Hepatocyte (in vitro differentiated cells): ENCODE measurements at regions not wholly inside any gene's neighbourhood (a gene's known extent, or its start where the extent isn't known, plus 50 kb on each side); places are given as distances from the start of the nearest gene placed in this dataset.

Experiments used
- DNase-seq: peaks from one replicate; pipeline ENCODE4 v3.0.0-alpha.2; 2016; ENCODE audit warnings: low spot score
- H2AFZ ChIP-seq: fragments of 200-600 bp; sonication (generic); 2 replicates; pipeline ENCODE4 v1.6.0; 2016; ENCODE audit warnings: antibody characterized with exemption, mild to moderate bottlenecking
- H3K27ac ChIP-seq: fragments of 200-600 bp; sonication (generic); 2 replicates; pipeline ENCODE4 v1.5.1; 2016; ENCODE audit warnings: mild to moderate bottlenecking
- H3K27me3 ChIP-seq: fragments of 200-600 bp; sonication (generic); 2 replicates; pipeline ENCODE4 v1.6.1; 2016
- H3K36me3 ChIP-seq: fragments of 200-600 bp; sonication (generic); replicated peaks from 2 replicates; pipeline ENCODE4 v1.5.1; 2016; ENCODE audit warnings: low read depth; ENCODE audit not compliant: insufficient read depth
- H3K4me1 ChIP-seq: fragments of 200-600 bp; sonication (generic); 2 replicates; pipeline ENCODE4 v1.5.1; 2016; ENCODE audit warnings: mild to moderate bottlenecking, moderate library complexity; ENCODE audit not compliant: insufficient read depth
- H3K4me2 ChIP-seq: fragments of 200-600 bp; sonication (generic); 2 replicates; pipeline ENCODE4 v1.6.0; 2016
- H3K4me3 ChIP-seq: fragments of 200-600 bp; sonication (generic); 2 replicates; pipeline ENCODE4 v1.5.1; 2016; ENCODE audit warnings: mild to moderate bottlenecking
- H3K79me2 ChIP-seq: fragments of 200-600 bp; sonication (generic); 2 replicates; pipeline ENCODE4 v1.6.0; 2017; ENCODE audit warnings: mild to moderate bottlenecking
- H3K9me2 ChIP-seq: fragments of 200-600 bp; sonication (generic); replicated peaks from 2 replicates; pipeline ENCODE4 v1.6.0; 2017; ENCODE audit warnings: mild to moderate bottlenecking; ENCODE audit not compliant: insufficient read depth
- H3K9me3 ChIP-seq: fragments of 200-600 bp; sonication (generic); 2 replicates; pipeline ENCODE4 v1.5.1; 2016; ENCODE audit warnings: low read depth, mild to moderate bottlenecking
- H4K20me1 ChIP-seq: fragments of 200-600 bp; sonication (generic); 2 replicates; pipeline ENCODE4 v1.6.0; 2016; ENCODE audit warnings: mild to moderate bottlenecking; ENCODE audit not compliant: insufficient read depth, poor library complexity, severe bottlenecking
- EZH2 ChIP-seq: fragments of 200-600 bp; sonication (generic); IDR thresholded peaks from 2 replicates; pipeline ENCODE4 v1.6.1; 2016; ENCODE audit warnings: antibody characterized with exemption, mild to moderate bottlenecking, borderline replicate concordance
- EZH2phosphoT487 ChIP-seq: fragments of 200-600 bp; sonication (generic); IDR thresholded peaks from one replicate; pipeline ENCODE4 v1.6.1; 2018; ENCODE audit warnings: antibody characterized with exemption, mild to moderate bottlenecking, low read depth, moderate library complexity; ENCODE audit not compliant: unreplicated experiment, severe bottlenecking
- WGBS: methylation state at CpG from one replicate; pipeline ENCODE4 v1.1.6; 2016; ENCODE audit warnings: low lambda C conversion rate; ENCODE audit errors: missing lambda C conversion rate; 5-methylcytosine and 5-hydroxymethylcytosine counted together
- TF ChIP-seq, protein P1 (sequence below): fragments of 200-600 bp; sonication (generic); IDR thresholded peaks from 2 replicates; pipeline ENCODE4 v1.5.1; 2016; ENCODE audit warnings: antibody characterized with exemption, mild to moderate bottlenecking; ENCODE audit not compliant: poor library complexity

DNA sequence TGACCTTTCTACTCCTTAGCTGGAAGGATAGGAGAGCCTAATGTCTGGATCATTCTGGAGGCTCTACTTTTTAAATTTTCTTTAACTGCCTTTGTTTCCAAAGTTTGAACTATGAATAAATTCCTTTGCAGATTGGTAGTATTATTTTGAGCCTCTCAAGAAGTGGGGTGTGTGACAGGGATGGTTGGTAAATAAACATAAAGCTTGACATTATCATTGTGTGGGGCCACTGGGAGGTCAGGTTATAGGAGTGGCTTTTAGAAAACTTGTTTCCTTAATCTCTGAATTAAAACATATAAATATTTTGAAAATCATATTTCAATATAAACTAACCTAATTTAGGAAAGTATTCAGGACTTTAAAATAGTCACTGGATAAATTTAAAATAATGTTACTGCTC is 89.3 kb downstream of the OTOL1 start:
- H3K27me3 ChIP-seq = no peaks in the 10 kb centered on the region
- TF ChIP-seq, protein P1, sequence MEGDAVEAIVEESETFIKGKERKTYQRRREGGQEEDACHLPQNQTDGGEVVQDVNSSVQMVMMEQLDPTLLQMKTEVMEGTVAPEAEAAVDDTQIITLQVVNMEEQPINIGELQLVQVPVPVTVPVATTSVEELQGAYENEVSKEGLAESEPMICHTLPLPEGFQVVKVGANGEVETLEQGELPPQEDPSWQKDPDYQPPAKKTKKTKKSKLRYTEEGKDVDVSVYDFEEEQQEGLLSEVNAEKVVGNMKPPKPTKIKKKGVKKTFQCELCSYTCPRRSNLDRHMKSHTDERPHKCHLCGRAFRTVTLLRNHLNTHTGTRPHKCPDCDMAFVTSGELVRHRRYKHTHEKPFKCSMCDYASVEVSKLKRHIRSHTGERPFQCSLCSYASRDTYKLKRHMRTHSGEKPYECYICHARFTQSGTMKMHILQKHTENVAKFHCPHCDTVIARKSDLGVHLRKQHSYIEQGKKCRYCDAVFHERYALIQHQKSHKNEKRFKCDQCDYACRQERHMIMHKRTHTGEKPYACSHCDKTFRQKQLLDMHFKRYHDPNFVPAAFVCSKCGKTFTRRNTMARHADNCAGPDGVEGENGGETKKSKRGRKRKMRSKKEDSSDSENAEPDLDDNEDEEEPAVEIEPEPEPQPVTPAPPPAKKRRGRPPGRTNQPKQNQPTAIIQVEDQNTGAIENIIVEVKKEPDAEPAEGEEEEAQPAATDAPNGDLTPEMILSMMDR = no peak
- no peak for TF ChIP-seq EZH2
- TF ChIP-seq EZH2phosphoT487 = no peak
- no peaks in the 10 kb centered on the region for H3K9me2 ChIP-seq
- no peak for DNase-seq
- H3K4me3 ChIP-seq = no peak overlapping the region
- H3K36me3 ChIP-seq = no peaks in the 10 kb centered on the region
- H3K4me1 ChIP-seq = no peaks in the 10 kb centered on the region
- H3K79me2 ChIP-seq = no peaks in the 10 kb centered on the region
- no peak overlapping the region for H2AFZ ChIP-seq
- H4K20me1 ChIP-seq = no peaks in the 10 kb centered on the region
- H3K27ac ChIP-seq = no peak overlapping the region
- no peaks in the 10 kb centered on the region for H3K9me3 ChIP-seq
- no peak overlapping the region for H3K4me2 ChIP-seq

DNA sequence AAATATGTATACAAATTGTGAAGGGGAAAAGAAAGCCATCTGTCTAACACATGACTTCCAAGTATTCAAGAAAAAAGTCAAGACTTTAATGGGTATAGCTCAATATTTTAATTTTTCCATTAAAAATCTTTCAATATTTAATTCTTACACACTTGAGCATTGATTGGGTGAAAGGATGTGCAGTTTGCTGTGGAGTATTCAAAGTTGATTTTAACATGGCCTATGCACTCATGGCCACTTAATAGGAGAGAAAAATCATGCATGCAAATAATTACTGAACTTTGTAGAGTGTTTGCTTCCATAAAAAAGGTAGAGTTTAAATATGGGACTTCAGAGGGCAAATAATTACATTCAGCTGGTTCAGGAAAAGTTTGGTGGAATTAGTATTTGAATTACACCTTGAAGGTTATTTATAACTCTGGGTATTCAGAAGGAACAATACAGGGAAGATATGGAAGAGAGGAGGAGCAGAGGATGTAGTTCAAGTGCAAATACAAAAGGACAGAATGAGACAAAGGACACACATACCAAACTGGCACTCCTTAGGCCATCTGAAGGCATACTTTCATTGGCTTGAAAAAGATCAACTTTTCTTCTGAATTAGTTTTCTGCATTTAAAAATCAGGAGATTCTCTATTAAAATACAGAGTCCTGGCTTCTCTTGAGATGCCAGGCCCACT is 90.1 kb downstream of the OTOL1 start:
- TF ChIP-seq EZH2phosphoT487 (no peak), EZH2 (no peak)
- TF ChIP-seq, protein P1 = no peak
- H3K9me3 ChIP-seq = no peaks in the 10 kb centered on the region
- H3K27ac ChIP-seq = no peak overlapping the region
- H3K4me2 ChIP-seq = no peak overlapping the region
- no peaks in the 10 kb centered on the region for H3K4me1 ChIP-seq
- H3K36me3 ChIP-seq = no peaks in the 10 kb centered on the region
- no peaks in the 10 kb centered on the region for H3K9me2 ChIP-seq
- H2AFZ ChIP-seq = no peak overlapping the region
- H4K20me1 ChIP-seq = no peaks in the 10 kb centered on the region
- no peak for DNase-seq
- no peaks in the 10 kb centered on the region for H3K27me3 ChIP-seq
- no peak overlapping the region for H3K4me3 ChIP-seq
- H3K79me2 ChIP-seq = no peaks in the 10 kb centered on the region

DNA sequence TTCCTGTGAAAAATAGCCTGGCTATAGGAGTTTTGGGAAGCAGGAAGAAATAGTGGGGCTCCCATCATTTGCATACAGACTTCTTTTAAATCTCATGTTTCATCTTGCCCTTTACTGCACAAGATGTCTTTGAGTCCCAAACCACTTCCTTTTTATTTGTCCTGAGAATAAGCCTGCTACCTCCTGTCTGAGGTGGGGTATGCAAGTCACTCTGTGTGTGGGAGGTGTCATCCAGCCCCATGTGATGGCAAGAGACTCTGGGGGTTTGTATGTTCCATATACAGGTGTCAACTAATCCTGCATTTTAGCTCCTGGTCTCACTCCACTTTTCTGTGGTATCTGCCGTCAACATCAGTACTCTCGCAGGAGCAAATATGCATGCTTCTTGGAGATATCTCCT is 102.0 kb downstream of the OTOL1 start:
- no peak overlapping the region for H3K4me3 ChIP-seq
- H3K9me3 ChIP-seq = no peaks in the 10 kb centered on the region
- no peak overlapping the region for H3K4me2 ChIP-seq
- no peaks in the 10 kb centered on the region for H3K9me2 ChIP-seq
- no peak overlapping the region for H3K27ac ChIP-seq
- WGBS = 80% methylated on average over 2 of the region's 2 CpGs
- H3K27me3 ChIP-seq = no peaks in the 10 kb centered on the region
- H2AFZ ChIP-seq = no peak overlapping the region
- H3K4me1 ChIP-seq = peaks cover 8% of the 10 kb centered on the region
- TF ChIP-seq, protein P1 = no peak
- TF ChIP-seq EZH2 = no peak
- TF ChIP-seq EZH2phosphoT487 = no peak
- H3K79me2 ChIP-seq = no peaks in the 10 kb centered on the region
- no peaks in the 10 kb centered on the region for H3K36me3 ChIP-seq
- no peak for DNase-seq
- H4K20me1 ChIP-seq = no peaks in the 10 kb centered on the region

DNA sequence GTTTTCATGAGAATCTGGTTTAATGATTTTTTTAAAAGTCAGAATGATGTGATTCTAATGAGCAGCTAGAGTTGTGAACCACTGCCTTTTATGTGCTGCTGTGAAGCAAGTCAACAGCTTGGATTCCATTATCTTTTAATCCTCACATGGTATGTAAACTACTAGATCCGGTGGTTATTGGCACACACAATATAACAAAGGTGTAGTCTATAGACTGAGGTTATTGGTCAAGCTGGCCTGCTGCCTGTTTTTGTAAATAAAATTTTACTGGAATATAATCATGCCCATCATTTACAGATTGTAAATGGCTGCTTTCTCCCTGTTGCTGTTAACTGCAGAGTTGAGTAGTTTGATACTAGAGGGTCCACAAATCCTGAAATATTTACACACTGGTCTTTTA is 103.1 kb downstream of the OTOL1 start:
- no peak overlapping the region for H3K4me2 ChIP-seq
- no peaks in the 10 kb centered on the region for H4K20me1 ChIP-seq
- no peaks in the 10 kb centered on the region for H3K79me2 ChIP-seq
- H3K4me3 ChIP-seq = no peak overlapping the region
- H3K9me2 ChIP-seq = no peaks in the 10 kb centered on the region
- WGBS = 8% methylated on average over 1 of the region's 1 CpG
- H2AFZ ChIP-seq = no peak overlapping the region
- no peak for DNase-seq
- H3K4me1 ChIP-seq = peaks cover 8% of the 10 kb centered on the region
- no peaks in the 10 kb centered on the region for H3K9me3 ChIP-seq
- no peak for TF ChIP-seq EZH2phosphoT487
- no peak for TF ChIP-seq EZH2
- TF ChIP-seq, protein P1 = no peak
- no peaks in the 10 kb centered on the region for H3K36me3 ChIP-seq
- H3K27me3 ChIP-seq = no peaks in the 10 kb centered on the region
- no peak overlapping the region for H3K27ac ChIP-seq
